HK-2 (cell line): ENCODE measurements at regions not wholly inside any gene's neighbourhood (a gene's known extent, or its start where the extent isn't known, plus 50 kb on each side); places are given as distances from the start of the nearest gene placed in this dataset.
A peak's percentile ranks its signal among the peaks of the same experiment; 100 is the strongest.
"Not testable (repeated sequence)": the region's sequence is repeated elsewhere in the genome, so short reads cannot be mapped to it uniquely, and the experiment has no call there.

ENCODE experiments used
- DNase-seq: peaks from one replicate; pipeline ENCODE4 v3.0.0-alpha.2; 2018; ENCODE audit not compliant: unreplicated experiment

- DNase-seq = not testable (repeated sequence)
Observed at GRCh38 chr17:62197156-62197555, 132.1 kb upstream of the MED13 start.

- DNase-seq = not testable (repeated sequence)
Observed at GRCh38 chr17:62196587-62196986, 131.5 kb upstream of the MED13 start.

DNA sequence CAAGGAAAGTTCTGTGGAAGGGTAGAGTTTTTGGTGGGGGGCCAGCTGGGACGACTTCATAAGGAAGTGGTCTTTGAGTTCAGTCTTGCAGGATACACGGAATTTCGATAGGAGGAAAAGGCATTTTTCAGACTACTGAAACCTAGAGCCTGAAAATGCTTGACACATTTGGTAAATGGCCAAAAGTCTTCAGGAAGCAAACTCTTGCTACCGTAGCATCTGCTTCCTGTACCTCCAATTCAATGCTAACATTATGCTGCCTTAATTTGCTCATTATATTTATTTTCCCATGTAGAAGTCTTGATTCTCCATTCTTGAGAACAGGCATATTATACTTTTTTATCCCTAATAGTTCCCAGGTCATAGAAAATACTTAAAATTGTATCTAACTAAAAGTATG is 129.3 kb upstream of the MED13 start:
- no peak for DNase-seq

- no peak for DNase-seq
Observed at GRCh38 chr17:62193249-62193648, 128.2 kb upstream of the MED13 start.

DNA sequence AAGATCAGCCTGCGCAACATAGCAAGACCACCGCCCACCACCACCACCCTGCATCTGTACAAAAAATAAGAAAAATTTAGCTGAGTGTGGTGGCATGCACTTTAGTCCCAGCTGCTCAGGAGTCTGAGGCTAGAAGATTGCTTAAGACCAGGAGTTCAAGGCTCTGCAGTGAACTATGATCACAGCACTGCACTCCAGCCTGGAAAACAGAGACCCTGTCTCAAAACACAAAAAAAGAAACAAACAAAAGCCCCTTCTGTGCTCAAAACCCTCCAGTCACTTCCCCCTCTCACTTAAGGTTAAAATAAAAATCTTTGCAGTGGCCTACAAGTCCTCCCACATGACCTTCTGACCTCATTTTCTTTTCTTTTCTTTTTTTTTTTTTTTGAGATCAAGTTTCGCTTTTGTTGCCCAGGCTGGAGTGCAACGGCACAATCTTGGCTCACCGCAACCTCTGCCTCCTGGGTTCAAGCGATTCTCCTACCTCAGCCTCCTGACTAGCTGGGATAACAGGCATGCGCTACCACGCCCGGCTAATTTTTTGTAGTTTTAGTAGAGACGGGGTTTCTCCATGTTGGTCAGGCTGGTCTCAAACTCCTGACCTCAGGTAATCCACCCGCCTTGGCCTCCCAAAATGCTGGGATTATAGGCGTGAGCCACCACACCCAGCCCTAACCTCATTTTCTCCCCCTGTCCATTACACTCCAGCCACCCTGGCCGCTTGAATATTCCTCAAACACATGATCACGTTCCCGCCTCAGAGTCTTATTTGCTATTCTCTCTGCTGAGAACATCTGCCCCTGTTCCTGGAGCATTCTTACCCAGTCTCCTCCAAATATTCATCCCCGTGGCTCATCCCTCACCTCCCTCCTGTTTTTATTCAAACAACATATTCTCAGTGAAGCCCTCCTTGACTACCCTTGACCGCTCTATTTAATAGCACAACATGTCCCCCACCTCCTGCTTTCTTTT is 126.6 kb upstream of the MED13 start:
- no peak for DNase-seq

DNA sequence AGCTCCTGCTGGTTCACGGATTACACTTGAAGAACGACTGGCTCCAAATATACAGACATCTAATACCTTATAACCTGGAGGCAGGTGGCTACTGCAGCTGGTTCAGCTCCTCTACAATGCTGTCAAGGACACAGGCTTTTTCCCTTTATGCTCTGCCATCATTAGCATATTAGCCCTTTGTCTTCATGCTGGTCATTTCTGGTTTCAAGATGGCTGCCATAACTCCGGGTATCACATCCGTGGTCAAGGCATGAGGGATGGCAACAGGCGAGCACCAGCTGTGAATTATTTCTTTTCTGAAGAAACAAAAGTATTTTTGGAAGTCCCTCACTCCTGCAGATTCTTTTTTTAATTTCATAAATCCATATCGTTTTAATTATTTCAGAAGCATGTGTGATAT is 124.3 kb upstream of the MED13 start:
- DNase-seq = no peak

DNA sequence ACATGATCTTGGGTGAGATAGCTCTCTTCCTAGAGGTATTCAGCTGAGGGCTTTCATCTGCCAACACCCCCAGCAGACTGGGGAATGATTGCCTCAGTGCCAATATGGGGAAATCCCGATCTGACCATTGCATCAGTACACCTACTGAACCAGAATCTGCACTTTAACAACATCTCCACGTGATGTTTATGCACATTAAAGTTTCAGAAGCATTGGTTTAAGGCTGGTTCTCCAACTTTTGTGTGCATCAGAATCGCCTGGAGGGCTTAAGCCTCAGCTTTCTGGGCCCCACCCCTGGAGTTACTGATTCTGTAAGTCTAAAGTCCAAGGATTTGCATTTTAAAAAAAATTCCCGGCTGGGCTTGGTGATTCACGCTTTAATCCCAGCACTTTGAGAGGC is 123.6 kb upstream of the MED13 start:
- peak; percentile 20 for DNase-seq

DNA sequence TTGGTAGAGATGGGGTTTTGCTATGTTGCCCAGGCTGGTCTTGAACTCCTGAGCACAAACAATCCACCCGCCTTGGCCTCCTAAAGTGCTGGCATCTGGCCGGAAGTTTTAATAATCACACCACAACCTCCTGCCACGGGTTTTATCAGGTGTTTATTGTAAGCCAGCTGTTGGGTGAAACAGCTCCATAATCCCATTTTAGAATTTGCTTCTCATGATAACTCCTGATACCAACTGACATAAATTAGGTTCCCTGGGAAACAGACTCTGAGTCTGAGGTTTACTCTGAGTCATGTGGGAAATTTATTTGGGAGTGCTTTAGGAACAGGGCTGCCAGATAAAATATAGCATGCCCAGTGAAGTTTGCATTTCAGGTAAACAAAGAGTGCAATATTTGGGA is 122.6 kb upstream of the MED13 start:
- DNase-seq = no peak

- DNase-seq = no peak
Observed at GRCh38 chr17:62186841-62187240, 121.8 kb upstream of the MED13 start.

DNA sequence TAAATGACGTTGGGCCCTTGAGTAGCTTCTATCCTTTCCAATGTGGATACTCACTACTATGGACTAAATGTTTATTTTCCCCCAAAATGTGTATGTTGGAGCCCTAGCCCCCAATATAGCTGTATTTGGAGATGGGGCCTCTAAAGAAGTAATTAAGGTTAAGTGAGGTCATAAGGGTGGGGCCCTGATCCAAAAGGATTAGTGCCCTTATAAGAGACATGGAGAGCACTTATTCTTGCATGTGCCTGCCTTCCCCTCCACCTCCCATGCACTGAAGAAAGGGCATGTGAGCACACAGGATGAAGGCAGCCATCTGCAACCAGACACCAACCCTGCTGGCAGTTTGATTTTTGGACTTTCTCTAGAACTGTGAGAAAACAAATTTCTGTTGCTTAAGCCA is 115.7 kb upstream of the MED13 start:
- DNase-seq = no peak

- DNase-seq = peak; percentile 37
Observed at GRCh38 chr17:62179525-62180161, 114.6 kb upstream of the MED13 start.

- no peak for DNase-seq
Observed at GRCh38 chr17:62178579-62178978, 113.5 kb upstream of the MED13 start.

GRCh38 chr17:62172492-62173291 is 107.6 kb upstream of the MED13 start:
- DNase-seq = no peak

GRCh38 chr17:62167076-62167475 is 102.0 kb upstream of the MED13 start:
- no peak for DNase-seq

- DNase-seq = no peak
Observed at GRCh38 chr17:62164747-62165722, 100.0 kb upstream of the MED13 start.

DNA sequence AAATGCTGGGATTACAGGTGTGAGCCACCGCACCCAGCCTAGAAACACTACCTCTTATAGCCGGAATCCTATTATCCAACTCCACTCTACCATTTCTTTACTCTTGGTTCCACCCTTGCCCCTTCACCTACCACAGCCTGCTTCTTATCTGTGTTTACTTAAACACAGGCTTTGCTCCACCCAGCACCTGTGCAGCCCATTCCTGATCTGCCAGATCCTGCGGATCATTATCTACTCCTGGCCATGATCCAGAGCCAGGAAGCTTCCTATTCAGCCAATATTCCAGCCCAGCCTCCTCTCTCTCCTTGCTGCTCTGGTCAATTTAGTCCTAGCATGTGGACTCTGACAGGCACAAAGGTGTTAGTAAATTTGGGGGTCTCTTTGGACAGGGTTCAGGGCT is 98.8 kb upstream of the MED13 start:
- DNase-seq = no peak

- no peak for DNase-seq
Observed at GRCh38 chr17:62162898-62163297, 97.8 kb upstream of the MED13 start.

- no peak for DNase-seq
Observed at GRCh38 chr17:62161405-62162148, 96.5 kb upstream of the MED13 start.

DNA sequence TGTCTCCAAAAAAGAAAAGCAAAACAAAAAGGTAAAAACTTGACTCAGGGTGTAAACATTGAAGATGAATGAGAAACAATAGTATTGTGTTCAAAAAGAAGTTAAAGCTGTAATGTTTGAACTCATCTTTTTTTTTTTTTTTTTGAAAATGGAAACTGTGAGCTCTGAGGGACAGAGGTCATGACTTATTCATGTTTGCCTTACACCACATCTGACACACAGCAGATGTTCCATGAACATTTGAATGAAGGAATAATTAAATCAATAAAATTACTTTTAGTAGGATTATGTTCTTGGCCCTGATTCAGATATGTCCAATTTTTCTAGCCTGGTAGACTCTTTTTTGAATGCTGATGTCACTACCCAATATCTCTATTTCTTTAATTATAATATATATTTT is 95.7 kb upstream of the MED13 start:
- no peak for DNase-seq

- no peak for DNase-seq
Observed at GRCh38 chr17:62159994-62160393, 94.9 kb upstream of the MED13 start.
